Skin of body (tissue), 1 donor: ENCODE measurements at regions not wholly inside any gene's neighbourhood (a gene's known extent, or its start where the extent isn't known, plus 50 kb on each side); places are given as distances from the start of the nearest gene placed in this dataset.

Source experiments
- DNase-seq: peaks from one replicate; lab custom pipeline; 2025; lab: John Stamatoyannopoulos, UW

DNA sequence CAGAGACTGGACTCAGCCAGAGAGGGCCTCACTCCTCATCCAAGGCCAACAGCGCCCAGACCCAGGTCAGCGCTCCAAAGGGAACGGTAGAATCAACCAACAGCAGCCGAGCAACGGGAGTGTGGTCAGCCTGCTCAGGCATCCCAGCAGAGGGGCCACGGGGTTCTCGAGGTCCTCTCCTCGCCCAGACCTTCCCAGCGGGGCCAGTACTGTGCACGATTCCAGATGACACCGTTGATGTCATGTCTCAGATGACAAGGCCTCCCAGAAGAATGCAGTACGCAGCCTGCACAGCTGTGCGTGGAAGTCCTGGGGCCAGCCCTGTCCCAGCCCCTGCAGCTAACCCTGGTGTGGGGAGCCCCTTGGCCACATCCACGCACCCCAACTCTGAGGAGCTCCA, 141.0 kb upstream of the PPP1R26 start:
- no peak for DNase-seq

DNA sequence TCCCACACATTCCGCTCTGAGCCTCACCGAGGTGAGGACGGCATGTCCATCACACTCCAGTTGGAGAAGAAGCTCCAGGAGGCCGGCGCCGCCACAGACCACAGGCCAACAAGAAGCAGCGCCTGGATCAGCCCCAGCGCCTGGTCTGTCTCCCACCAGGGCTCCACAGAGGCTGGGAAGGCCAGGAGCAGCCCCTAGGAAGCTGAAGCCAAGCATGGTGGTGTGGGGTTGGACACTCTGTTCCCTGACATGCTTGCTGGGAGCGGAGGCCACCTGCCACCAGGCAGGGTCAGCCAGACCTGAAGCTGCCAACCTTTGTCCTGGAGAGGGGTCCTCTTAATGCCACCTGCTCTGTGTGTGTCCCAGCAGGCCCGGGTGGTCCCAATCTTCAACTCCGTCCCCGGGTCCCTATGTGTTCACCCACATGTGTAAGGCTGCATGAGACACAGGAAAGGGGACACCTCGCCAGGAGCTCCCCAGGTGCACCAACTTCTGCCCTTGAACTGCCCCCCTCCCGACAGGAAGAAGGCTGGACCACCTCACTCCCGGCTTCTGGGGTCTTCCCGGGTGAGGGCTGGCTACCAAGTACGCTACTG, 140.1 kb upstream of the PPP1R26 start:
- DNase-seq, result no peak

DNA sequence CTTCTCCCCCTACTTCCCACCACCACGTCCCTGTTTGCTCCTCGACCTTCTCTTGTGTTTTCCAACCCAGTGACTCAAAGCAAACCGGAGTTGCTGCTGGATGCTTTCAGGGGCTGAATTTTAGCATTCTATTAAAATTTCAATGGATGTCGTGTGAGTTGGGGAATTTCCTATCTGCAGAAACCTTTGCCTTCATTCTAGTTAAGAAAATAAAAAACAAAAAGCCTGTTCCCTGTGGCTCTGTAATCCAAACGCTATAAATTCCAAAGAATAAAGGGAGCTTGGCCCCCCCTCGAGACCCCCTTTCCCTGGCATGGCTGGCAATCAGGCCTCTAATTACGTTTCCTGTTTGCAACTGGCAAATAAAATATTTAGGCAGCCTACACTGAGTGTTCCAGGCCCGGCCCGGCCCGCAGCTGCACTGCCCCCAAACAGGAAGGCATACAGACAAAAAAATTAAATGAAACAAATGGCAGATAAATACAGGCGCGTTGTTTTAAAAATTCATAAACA, 139.4 kb upstream of the PPP1R26 start:
- no peak for DNase-seq

DNA sequence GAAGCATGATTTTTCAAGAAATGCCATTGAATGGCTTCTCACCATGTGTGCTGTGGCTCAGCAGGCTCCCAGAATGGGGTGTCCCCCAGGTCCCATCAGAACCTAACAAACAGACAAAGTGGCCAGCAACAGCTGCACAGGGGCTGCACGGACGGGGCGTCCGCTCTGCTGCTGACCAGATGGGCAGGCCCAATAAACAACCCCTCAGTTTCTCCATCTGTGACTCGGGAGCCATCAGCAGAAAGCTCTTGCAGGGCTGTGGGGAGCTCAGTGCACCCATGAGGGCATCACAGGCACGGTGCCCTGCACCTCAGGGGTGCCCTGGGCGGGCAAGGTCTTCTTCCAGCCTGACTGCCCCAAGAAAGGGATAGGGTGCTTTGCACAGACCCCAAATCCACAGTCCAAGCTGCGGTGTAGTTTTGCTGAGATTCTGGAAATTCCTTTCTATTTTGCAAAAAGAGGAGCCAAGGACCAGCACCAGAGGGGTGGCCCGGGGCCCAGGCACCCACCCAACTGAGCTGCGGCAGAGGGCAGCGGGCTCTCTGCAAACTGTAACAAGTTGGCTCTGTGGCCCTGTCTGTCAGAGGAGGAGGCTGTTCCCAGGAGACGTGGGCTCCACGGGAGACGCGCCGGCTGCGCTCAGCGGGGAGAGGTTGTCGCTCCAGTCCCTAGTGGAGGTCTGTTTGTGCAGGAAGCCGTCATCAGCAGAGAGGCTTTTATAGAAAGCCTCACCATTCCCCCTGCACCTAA, 138.7 kb upstream of the PPP1R26 start:
- no peak for DNase-seq

DNA sequence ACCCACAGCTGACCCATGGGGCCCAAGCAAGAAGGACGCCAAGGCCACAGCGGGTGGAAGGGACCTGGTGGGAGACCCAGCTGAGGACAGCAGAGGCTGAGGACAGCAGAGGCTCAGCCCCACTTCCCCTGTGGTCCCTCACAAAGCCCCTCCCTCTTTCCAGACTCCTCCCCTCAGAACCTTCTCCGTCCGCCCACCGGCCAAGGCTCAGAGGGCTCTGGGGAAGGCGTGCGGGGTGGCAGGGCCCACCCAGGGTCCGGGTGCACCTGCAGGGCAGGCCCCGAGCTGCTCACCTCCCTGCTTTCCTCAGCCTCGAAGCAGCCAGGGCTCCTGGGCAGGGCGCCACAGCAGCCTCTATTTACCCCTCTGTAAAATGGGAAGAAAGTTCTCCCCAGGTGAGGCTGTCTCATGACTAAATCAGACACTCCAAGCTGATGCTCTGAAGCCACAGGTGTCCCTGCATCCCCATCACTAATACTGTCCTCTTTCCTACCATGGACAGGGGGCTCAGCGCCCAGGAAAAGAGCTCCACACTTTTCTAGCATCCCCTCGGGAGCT, 137.9 kb upstream of the PPP1R26 start:
- no peak for DNase-seq

DNA sequence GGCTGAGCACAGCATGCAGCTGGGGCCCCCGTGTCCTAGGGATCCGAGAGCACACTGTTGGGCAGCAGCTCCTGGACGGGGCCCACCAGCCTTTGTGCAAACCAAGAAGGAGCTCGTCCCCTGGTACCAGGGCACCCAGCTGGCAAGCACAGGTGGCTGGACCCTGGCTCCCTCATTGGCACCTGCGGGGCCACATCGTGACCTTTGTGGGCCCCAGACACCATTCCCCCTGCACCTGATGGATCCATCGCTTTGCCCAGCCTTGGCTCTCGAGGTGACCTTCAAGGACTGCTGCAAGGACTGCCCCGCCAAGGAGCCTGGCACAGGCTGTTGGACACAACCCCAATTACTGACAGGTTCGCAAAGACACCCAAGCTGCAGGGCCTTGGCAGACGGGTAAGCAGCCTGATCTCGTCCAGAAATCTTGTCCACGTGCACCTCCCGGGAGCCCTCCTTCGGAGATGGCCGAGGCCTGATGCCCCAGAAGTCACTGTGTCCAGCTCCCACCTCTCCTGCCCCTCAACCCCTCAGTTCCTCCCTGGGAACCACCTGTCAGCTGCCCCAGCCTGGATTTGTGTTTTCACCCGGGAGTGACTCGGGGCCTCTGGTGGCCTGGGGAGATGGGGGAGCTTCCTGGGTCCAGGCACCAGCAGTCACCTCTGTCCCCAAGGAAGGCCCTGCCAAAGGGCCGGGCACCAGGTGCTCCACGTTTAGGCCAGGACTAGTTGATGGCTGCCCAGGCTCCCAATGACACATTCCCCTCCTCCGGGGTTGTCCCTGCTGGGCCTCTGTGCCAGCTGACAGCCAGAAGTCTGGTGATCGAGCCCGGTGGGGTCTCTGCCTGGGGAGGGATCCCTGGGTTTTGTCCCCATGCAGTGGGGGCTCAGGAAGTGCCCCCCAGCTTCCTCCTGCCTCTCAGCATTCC, 137.1 kb upstream of the PPP1R26 start:
- no peak for DNase-seq

DNA sequence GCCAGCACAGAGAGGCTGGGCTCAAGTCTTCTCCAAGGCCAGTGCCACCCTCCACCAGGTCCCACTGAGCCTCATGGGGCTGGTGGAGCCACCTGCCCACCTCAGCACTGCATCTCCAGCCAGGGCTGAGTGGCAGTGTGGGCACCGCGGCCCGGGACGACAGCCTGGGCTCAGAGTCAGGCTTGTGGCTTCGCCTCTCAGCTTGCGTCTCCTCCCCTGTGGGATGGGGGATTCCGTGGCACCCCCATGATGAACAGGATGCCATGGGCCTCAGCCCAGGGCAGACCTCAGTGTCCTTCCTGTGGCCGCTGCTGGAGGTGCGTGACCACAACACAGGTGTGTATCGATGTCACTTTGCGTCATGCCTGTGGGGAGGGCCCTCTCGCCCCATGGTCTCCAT, 136.4 kb upstream of the PPP1R26 start:
- DNase-seq, result no peak

DNA sequence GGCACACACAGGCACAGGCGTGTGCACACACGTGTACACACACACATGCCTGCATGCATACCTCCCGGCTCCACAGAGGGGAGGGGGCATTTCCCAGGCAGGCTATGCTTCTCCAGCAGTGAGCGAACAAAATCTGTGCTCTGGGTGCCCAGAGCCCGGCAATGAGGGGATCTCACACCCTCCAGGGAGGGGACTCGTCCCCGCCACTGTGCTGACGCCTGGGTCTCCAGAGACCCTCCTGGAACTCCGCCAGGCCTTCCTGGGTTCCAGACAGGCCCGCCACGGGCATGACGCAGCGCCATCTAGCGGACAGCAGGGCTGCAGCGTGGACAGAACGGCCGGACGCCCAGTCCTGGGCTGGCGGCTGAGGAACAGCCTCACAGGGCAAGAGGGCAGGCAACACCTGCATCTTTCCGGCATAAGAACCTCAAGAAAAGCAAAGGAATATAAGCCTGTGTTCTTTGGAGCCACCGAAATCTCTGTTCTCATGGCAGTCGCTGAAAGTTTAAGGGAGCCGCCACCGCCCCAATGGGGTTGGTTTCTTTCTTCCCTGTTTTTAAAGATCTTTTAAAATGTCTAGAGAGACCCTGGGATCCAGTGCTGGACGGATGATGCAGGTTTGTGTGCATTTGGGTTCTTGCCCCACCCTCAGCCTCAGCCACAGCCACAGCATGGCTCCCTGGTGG, 135.6 kb upstream of the PPP1R26 start:
- peak; percentile 10 for DNase-seq

DNA sequence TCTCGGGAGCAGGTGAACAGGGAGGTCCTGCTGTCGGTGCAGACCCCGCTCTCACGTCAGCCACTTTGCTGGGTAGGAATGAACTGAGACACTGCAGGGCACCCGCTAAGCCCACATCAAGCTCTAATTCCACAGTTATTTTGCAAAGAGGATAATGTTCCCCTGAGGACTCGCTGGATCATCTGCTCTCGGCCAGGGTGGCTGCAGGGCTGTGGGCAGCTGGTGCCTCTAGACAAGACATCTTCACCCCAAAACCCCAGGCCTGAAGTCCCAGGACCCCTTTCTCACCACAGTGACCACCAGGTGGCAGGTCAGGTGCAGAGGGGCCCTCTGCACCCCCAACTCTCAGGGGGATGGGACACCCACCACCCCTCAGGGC, 135.1 kb upstream of the PPP1R26 start:
- DNase-seq, result no peak

DNA sequence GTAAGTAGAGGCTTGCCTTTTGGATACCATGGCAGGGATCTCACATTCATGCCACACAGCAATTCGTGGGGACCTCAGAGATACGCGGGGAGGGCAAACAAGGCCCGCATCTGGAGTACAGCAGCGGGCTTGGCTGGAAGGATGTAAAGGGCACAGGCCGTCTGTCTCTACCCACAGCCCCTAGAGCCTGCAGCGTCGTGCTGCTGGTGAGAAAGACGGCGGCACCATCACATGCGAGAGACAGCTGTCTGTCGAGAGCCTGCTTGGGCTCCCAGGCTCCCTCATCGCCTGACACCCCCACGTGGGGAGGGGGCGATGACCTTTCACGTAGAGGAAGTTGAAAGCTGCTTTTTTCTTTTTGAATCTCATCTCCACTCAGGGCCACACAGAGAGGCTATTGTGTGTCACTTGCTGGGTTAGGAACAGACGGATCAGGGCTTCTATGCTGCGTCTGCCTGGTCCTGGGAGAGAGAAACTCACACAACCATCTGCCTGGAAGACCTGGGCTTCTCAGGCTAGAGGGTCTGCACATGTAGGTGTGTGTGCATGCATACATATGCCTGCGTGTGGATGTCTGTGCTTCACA, 134.6 kb upstream of the PPP1R26 start:
- no peak for DNase-seq

DNA sequence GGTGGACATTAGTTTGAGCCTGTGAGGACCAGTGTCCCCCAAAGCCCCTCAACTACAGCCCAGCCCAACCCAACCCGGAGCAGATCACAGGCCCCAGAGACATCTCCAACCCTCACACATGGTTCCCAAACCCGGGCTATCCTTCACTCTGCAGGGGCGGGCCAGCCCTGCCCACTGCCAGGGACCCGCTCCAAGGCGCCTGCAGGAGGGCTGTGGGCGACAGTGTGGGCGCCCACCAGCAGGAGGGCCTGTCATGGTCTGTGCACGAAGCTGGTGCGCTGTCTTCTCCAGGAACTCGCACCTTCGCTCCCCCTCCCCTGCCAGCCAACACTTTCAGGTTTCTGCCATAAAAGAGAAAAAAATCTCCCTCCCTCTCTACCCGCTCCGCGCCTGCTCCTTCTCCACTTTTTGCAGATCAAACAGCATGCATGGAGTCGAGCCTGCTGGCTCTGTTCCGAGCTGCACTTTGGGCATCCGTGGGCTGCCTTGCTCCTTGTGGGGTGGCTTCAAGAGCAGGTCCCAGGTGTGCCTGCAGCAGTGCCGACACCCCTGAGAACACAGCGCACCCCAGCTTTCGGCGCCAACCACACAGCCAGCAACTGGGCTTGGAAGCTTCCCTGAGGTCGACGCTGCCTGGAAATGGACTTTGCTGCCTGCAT, 133.7 kb upstream of the PPP1R26 start:
- DNase-seq, result no peak

DNA sequence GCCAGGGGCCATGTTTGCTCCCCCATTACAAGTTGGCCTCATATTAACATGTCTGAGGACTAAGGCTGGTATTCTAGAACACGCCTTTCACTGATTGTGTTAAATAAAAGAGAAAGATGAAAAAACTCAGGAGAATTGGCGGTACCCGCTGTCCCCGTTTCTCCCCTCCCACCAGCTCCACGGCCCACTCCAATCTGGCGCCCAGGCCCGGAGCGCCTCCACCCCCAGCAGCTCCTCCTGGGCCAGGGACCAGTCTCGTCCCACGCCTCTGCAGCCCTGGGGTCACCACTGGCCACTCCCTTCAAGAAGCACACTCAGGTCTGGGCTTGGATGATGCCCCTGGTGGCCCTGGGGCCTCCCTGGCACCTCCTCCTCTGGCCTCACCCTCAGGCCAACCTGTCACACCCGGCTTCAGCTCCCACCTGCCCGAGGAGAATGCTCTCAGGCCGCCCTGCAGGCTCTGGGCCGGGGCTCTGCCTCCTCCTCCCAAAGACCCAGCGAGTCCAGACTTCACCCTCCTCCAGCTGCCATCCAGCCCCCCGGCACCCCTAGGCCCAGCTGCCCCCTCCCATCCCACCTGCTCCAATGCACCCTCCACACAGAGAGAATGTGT, 133.0 kb upstream of the PPP1R26 start:
- DNase-seq, result no peak

DNA sequence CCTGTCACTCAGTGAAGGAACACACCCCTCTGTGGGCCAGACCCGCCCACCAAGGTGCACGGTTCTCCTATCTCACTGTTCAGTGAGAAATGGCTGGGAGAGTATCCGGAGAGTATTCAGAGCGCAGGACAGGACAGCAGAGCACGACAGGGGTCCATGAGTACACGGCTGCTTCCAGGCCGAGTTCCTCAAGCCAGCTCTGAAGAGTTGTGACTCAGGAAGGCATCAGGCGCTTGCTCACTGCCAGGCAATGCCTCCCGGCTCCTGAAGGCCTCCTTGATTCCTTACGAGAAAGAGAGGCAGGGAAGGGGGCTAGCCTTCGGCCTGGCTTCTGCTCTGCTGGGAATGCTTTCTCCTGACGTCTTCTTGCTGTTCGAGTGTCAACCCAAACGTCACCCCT, 132.1 kb upstream of the PPP1R26 start:
- DNase-seq, result no peak

DNA sequence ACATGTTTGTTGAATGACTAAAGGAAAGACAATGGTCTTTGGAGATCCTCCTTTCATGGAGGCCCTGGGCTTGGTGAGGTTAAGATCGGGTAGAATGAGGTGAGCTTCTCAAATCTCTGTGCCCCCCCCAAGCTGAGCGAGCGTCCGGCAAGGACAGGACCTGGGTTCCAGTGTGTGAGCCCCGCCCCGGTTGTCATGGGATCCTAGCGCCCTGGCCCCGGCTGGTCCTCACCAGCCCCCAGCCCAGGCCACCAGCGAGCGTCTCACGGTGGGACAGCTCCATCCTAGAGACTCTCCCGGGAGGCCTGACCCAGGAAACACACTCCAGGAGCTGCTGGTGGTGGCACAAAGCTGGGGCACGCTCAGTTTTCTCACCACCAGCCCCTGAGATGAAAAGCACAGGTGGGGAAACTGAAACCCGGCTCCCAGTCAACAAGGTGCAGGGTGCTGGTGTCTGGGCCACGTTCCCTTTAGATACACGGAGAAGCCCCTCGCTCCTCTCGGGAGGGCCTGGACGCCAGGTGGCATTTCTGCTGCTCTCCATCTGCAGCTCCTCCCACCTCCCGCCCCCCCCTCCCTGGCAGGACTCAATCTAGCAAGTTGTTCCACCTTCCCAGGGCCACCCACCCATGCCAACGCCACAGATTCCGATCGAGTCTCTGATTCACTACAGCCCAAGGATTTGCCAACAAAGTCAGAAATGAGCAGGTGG, 131.3 kb upstream of the PPP1R26 start:
- DNase-seq, result no peak

DNA sequence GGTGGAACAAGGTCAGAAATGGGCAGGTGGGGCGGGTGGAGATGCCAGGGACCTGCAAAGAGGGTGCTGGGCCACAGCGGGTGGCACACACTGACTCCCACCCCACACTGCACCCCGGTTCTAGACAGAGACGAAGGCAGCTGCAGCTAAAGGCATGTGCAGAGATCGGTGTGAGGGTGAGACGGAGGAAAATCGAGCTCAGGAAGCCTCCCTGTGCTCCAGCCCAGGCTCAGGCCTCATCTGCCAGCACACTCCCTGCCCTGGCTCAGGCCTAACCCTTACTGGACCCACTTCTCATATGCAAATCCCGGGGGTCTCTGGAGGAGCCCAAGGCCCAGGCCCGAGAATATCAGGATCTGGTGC, 130.8 kb upstream of the PPP1R26 start:
- no peak for DNase-seq

DNA sequence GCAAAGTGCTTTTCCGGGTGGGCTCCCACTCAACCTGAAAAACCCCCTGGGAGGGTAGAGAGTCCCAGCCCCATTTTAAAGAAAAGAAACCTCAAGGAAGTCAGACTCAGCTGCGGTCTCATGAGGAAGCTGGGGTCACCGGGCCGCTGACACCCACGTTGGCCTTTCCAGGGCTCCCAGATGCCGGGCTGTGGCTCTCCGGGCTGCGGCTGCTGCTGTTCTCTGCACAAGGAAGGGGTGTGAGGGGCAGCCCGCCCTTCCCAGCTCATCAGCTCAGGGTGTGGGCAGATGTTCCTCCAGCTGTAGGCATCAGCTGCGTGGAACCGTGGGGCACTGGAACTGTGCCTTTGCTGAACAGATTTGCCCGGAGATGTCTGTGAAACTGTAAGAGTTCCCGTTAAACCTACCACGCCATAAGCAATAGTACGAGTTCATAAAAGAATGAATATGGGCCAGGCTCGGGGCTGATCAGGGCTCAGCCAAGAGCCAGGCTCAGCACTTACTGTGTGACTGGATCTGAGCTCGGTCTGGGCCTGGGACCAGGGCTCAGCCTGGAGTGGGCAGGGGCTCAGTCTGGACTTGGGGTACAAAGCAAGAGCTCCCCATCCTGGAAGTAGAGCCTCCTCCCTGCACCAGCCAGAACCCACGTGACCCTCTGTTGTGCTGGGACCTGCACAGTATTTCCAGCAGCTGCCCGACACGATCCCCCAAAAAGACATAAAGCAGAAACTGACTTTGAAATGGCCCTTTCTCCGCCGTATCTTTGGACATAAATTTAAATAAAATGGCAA, 130.2 kb upstream of the PPP1R26 start:
- no peak for DNase-seq

DNA sequence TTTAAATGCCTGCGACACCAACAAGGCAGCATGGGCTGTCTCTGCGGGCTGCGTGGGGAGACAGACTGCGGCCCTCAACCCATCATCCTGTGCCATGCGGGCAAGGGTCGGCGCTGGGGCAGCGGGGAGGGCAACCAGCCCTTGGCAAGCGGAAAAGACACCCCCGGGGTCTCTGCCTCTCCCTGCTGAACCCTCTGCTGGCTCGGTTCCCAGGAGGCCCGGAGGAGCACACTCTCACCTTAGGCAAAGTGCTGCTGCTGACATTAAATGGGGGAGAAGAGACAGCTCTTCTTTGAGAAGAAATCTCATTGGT, 129.6 kb upstream of the PPP1R26 start:
- no peak for DNase-seq

DNA sequence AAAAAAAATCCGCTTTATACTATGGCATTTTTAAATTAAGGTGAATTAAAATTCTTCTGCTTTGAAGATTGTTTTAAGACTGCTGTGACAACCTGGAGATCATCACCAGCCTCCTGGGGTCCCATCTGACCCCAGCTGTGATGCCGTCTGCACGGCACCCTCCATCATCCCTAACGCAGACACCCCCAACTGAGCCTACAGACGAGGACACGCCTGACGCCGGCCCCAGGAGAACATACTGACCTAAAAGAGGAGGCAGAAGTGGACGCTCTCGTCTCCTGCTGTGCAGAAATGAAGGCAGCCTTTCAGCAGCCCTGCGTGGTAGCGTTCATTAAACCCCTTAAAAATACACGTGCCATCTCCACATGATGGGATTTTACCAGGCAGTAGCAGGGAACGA, 125.6 kb upstream of the PPP1R26 start:
- no peak for DNase-seq

DNA sequence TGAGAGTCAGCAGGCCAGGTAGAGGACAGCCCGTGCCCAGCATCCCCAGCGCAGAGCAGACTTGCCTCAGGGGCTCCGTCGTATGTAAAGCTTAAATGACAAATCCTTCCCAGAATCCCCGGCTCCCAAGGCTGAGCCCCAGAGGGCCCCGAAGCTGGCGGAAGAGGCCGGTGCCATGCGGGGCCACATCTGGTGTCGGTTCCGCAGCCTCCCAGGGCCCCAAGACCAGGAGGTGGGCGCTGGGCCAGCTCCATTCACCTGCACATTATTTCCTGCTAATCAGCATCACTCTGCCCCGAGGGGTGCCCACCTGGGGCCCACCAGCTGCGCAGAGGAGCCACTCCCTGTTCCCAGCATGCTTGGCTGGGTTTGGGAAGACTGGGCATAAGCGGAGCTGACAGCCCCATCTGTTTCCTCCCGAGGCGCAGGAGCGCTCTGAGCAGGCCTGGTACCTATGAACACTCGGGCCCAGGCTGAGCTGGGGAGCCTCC, 124.0 kb upstream of the PPP1R26 start:
- no peak for DNase-seq
